Activated CD8-positive, alpha-beta T cell treated with anti-CD3 and anti-CD28 coated beads for 36 hours (primary cell): ENCODE measurements at regions not wholly inside any gene's neighbourhood (a gene's known extent, or its start where the extent isn't known, plus 50 kb on each side); places are given as distances from the start of the nearest gene placed in this dataset.
"Not testable (repeated sequence)": the region's sequence is repeated elsewhere in the genome, so short reads cannot be mapped to it uniquely, and the experiment has no call there.

Experiments
- ATAC-seq: fragments of 200-7000 bp; cut with Tn5 transposase; one replicate; pipeline ENCODE4 v1.10.0; 2021; ENCODE audit warnings: mild to moderate bottlenecking, moderate library complexity
- CTCF ChIA-PET: fragments of 350-600 bp; sonication (Branson Sonifier 250); formaldehyde crosslinking; loops from one replicate; lab custom pipeline; 2021; ENCODE audit warnings: antibody characterized with exemption; lab: Charles Lee
- POLR2A ChIA-PET: fragments of 350-600 bp; sonication (Branson Sonifier 250); formaldehyde crosslinking; loops from one replicate; lab custom pipeline; 2021; ENCODE audit warnings: antibody characterized with exemption; lab: Charles Lee
- DNase-seq: peaks from one replicate; pipeline ENCODE4 v3.0.0-alpha.2; 2020
- H3K27ac Mint-ChIP-seq: one replicate; pipeline ENCODE4 v1.8.0; 2021; ENCODE audit warnings: mild to moderate bottlenecking, mixed read lengths
- H3K27me3 Mint-ChIP-seq: one replicate; pipeline ENCODE4 v1.8.0; 2021; ENCODE audit warnings: mixed read lengths
- H3K36me3 Mint-ChIP-seq: one replicate; pipeline ENCODE4 v1.8.0; 2021; ENCODE audit warnings: low read depth, mixed read lengths
- H3K4me1 Mint-ChIP-seq: one replicate; pipeline ENCODE4 v1.8.0; 2021; ENCODE audit warnings: low read depth, mixed read lengths
- H3K4me3 Mint-ChIP-seq: one replicate; pipeline ENCODE4 v1.8.0; 2021; ENCODE audit warnings: mild to moderate bottlenecking, moderate library complexity, mixed read lengths
- H3K9me3 Mint-ChIP-seq: one replicate; pipeline ENCODE4 v1.8.0; 2021; ENCODE audit warnings: mixed read lengths
- intact Hi-C: fragments of 100-400 bp; cut with micrococcal nuclease; formaldehyde crosslinking; loops from one replicate; pipeline ENCODE4 v1.10.0; 2022
- TF ChIP-seq, protein P1 (sequence below): fragments of 200-600 bp; IDR thresholded peaks from one replicate; pipeline ENCODE4 v1.8.0; 2022; ENCODE audit warnings: antibody characterized with exemption, mild to moderate bottlenecking

DNA sequence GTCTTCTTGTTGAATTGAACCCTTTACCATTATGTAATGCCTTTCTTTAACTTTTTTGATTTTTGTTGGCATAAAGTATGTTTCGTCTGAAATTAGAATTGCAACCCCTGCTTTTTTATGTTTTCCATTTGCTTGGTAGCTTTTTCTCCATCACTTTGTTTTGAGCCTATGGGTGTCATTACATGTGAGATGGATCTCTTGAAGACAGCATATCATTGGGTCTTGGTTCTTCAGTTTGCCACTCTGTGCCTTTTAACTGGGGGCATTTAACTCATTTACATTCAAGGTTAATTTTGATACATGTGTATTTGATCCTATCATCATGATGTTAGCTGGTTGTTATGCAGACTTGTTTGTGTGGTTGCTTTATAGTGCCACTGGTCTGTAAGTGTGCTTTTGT is 489.4 kb upstream of the TNP1 start:
- H3K27me3 Mint-ChIP-seq = no peaks in the 10 kb centered on the region
- H3K4me1 Mint-ChIP-seq = no peaks in the 10 kb centered on the region
- TF ChIP-seq, protein P1, sequence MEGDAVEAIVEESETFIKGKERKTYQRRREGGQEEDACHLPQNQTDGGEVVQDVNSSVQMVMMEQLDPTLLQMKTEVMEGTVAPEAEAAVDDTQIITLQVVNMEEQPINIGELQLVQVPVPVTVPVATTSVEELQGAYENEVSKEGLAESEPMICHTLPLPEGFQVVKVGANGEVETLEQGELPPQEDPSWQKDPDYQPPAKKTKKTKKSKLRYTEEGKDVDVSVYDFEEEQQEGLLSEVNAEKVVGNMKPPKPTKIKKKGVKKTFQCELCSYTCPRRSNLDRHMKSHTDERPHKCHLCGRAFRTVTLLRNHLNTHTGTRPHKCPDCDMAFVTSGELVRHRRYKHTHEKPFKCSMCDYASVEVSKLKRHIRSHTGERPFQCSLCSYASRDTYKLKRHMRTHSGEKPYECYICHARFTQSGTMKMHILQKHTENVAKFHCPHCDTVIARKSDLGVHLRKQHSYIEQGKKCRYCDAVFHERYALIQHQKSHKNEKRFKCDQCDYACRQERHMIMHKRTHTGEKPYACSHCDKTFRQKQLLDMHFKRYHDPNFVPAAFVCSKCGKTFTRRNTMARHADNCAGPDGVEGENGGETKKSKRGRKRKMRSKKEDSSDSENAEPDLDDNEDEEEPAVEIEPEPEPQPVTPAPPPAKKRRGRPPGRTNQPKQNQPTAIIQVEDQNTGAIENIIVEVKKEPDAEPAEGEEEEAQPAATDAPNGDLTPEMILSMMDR = no peak
- no peaks in the 10 kb centered on the region for H3K36me3 Mint-ChIP-seq
- ChIA-PET POLR2A (no interaction called here), CTCF (no interaction called here)
- H3K27ac Mint-ChIP-seq = no peak overlapping the region
- H3K9me3 Mint-ChIP-seq = peaks cover 10% of the 10 kb centered on the region
- intact Hi-C loops = no loop called here
- no peak overlapping the region for H3K4me3 Mint-ChIP-seq
- DNase-seq = no peak
- ATAC-seq = no peak

DNA sequence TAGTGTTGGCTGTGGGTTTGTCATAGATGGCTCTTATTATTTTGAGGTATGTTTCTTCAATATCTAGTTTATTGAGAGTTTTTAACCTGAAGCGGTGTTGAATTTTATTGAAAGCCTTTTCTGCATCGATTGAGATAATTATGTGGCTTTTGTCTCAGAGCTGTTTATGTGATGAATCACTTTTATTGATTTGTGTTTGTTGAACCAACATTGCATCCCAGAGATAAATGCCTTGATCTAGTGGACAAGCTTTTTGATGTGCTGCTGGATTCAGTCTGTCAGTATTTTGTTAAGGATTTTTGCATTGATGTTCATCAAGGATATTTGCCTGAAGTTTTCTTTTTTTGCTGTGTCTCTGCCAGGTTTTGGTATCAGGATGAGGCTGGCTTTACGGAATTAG is 487.8 kb upstream of the TNP1 start:
- DNase-seq, H3K27ac Mint-ChIP-seq, H3K4me3 Mint-ChIP-seq, POLR2A ChIA-PET, H3K36me3 Mint-ChIP-seq, H3K27me3 Mint-ChIP-seq, H3K4me1 Mint-ChIP-seq, H3K9me3 Mint-ChIP-seq, intact Hi-C loops, ATAC-seq: not testable (repeated sequence)
- CTCF ChIA-PET = interaction anchor here (0.7 kb wide), 1 partner anchor 201 kb away, joined by 3 read pairs; no protein-coding TSS in a partner anchor

DNA sequence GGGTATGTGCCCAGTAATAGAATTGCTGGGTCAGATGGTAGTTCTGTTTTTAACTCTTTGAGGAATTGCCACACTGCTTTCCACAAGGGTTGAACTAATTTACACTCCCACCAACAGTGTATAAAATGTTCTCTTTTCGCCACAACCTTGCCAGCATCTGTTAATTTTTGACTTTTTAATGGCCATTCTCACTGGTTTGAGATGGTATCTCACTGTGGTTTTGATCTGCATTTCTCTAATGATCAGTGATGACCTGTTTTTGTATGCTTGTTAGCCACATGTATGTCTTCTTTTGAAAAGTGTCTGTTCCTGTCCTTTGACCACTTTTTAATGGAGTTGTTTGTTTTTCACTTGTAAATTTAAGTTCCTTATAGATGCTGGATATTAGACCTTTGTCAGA is 486.2 kb upstream of the TNP1 start:
- H3K9me3 Mint-ChIP-seq, POLR2A ChIA-PET, CTCF ChIA-PET, H3K4me1 Mint-ChIP-seq, H3K27ac Mint-ChIP-seq, H3K27me3 Mint-ChIP-seq, intact Hi-C loops, H3K36me3 Mint-ChIP-seq, DNase-seq, ATAC-seq, H3K4me3 Mint-ChIP-seq: not testable (repeated sequence)

DNA sequence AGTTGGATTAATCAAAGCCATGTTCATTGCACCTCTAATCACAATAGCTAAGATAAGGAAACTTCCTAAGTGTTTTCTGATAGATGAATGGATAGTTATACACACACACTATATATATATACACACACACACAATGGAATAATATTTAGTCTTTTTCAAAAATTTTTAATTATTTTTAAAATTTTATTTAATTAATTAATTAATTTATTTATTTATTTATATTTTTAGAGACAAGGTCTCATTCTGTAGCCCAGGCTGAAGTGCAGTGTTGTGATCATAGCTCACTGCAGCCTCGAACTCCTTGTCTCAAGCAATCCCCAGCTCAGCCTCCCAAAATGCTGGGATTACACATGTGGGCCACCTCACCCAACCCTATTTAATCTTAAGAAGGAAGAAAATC is 481.0 kb upstream of the TNP1 start:
- Mint-ChIP-seq H3K36me3 (no peaks in the 10 kb centered on the region), H3K4me3 (no peak overlapping the region), H3K27ac (no peak overlapping the region), H3K4me1 (no peaks in the 10 kb centered on the region), H3K9me3 (no peaks in the 10 kb centered on the region), H3K27me3 (no peaks in the 10 kb centered on the region)
- intact Hi-C loops = no loop called here
- DNase-seq (no peak), ATAC-seq (no peak)
- ChIA-PET POLR2A (no interaction called here), CTCF (no interaction called here)
- TF ChIP-seq, protein P1 = no peak

DNA sequence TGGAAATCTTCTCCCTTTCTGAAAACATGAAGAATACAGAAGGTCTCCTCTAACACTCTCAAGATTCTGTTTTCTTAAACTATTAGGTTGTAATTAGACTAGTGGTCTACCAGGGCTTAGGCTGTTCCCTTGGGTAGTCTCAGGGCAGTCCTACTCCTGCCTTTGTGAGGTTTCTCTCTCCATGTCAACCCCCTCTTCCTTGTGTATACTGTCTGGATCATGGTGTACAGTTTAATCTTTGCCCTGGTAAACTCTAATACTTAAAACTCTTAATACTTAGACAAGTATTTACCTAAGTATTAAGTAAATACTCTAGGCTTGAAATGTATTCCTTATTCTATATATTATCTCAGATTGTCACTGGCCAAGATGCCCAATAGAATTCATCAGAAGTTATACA is 480.3 kb upstream of the TNP1 start:
- ATAC-seq = no peak
- no peak overlapping the region for H3K27ac Mint-ChIP-seq
- no peaks in the 10 kb centered on the region for H3K36me3 Mint-ChIP-seq
- TF ChIP-seq, protein P1 = no peak
- no peaks in the 10 kb centered on the region for H3K4me1 Mint-ChIP-seq
- no peaks in the 10 kb centered on the region for H3K9me3 Mint-ChIP-seq
- intact Hi-C loops = no loop called here
- no peak for DNase-seq
- ChIA-PET CTCF (no interaction called here), POLR2A (no interaction called here)
- H3K27me3 Mint-ChIP-seq = no peaks in the 10 kb centered on the region
- no peak overlapping the region for H3K4me3 Mint-ChIP-seq

DNA sequence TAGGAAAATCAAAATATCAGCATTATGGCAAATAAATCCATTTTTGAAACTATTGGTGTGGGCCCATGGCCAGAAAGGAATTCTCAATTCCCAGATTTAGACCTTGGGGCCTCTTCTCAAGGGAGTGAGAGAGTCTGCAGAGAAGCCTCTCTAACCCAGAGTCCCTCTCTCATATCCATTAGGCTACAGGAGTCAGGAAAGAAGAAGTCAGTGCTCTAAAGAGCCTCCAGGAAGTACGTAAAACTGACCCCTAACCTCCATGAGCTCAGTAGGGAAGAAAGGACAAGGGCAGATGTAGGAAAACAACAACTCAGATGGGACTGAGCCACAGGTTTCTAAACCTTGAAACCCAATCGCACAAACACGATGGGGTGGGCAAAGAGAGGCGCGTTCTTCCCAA is 479.9 kb upstream of the TNP1 start:
- CTCF ChIA-PET = no interaction called here

More for the DNA sequence above, 479.9 kb upstream of the TNP1 start:
- Mint-ChIP-seq H3K4me1 (no peaks in the 10 kb centered on the region), H3K9me3 (no peaks in the 10 kb centered on the region), H3K36me3 (no peaks in the 10 kb centered on the region), H3K27me3 (no peaks in the 10 kb centered on the region), H3K4me3 (no peak overlapping the region), H3K27ac (no peak overlapping the region)
- DNase-seq = no peak
- intact Hi-C loops = no loop called here
- TF ChIP-seq, protein P1 = no peak
- no peak for ATAC-seq
- POLR2A ChIA-PET = no interaction called here
